GM18870 (cell line): ENCODE measurements at regions not wholly inside any gene's neighbourhood (a gene's known extent, or its start where the extent isn't known, plus 50 kb on each side); places are given as distances from the start of the nearest gene placed in this dataset.
"Not testable (repeated sequence)": the region's sequence is repeated elsewhere in the genome, so short reads cannot be mapped to it uniquely, and the experiment has no call there.

Source experiments
- ATAC-seq: cut with Tn5 transposase; IDR thresholded peaks from one replicate; pipeline ENCODE4 v1.9.1; 2021; ENCODE audit warnings: moderate library complexity; ENCODE audit not compliant: unreplicated experiment

DNA sequence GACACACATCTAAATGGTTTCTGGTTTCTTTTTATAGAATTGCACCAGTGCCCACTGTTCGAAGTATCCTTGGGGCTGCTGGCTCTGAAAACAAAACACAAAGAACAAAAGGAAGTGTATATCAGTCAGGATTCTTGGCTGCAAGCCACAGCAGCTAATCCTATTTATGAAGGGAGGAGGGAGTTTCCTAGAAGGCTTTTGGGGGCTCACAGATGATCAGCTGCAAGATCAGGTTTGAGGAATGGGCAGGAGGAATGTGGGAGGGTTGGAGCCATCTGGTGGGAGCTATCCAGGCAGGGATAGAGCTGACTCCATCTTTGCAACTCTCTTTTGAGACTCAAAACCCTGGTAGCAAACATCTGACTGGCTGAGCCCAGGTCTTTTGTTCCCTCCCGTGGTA, 118.3 kb upstream of the EEF2KMT start:
- ATAC-seq: no peak

- ATAC-seq: no peak
Measured at GRCh38 chr16:5214466-5214865, 116.9 kb upstream of the EEF2KMT start.

- not testable (repeated sequence) for ATAC-seq
Measured at GRCh38 chr16:5212501-5212900, 114.9 kb upstream of the EEF2KMT start.

DNA sequence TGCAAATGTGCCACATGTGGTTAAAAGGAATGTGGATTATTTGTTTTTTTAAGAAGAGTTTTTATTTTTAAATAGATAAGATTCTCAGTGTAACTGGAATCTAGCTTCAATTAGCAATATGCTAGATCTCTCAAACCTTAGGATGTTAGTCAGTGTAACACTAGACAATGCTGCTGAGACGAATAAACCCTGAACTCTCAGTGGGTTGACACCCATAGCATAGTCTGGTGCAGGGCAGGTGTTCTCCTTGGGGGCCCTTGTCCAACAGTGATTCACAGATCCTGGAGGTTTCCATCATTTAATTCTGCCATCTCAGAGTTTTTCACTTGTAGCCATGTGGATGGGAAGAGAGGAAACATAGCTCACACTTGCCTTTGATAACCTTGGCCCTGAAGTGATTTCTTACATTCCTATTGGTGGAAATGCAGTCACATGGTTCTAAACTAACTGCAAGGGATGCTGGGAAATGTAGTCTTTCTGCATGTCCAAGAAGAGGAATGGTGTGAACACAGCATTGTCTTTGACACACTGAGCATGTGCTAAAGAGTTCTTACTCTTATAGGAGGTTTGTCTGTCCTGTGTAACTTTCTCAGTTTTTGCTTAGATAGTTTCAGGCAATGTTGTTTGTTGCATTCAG, 110.4 kb upstream of the EEF2KMT start:
- not testable (repeated sequence) for ATAC-seq

- no peak for ATAC-seq
Measured at GRCh38 chr16:5207001-5207523, 109.5 kb upstream of the EEF2KMT start.

DNA sequence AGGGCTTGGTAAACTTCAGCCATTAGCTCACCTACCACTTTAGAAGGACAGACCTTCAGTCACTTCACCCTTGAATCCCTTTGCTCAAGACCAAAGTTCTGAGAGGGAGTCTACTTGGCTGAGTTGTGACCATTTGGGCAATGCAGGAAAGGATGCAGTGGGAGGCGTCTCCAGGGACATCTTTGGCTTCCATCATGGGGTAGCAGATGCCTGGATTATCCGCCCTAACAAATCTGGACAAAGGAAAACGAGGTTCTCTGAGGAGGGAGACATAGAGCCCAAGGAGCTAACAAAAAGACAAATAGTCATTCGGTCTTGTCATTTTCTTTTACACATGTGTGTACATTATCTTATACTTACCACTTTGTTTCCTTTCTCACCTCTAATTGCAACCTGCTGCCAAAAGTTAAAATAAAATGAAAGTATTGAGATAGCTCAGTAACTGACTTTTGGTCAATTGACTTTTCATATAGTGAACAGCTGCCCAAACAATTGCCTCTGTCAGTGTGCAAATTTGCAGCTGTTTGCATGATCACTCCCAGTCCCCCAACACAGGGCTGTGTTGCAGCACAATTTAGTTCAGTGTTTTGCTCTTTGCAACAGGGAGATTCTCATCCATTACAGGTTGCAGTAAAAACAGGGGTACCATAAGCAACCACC, 108.9 kb upstream of the EEF2KMT start:
- ATAC-seq: no peak

DNA sequence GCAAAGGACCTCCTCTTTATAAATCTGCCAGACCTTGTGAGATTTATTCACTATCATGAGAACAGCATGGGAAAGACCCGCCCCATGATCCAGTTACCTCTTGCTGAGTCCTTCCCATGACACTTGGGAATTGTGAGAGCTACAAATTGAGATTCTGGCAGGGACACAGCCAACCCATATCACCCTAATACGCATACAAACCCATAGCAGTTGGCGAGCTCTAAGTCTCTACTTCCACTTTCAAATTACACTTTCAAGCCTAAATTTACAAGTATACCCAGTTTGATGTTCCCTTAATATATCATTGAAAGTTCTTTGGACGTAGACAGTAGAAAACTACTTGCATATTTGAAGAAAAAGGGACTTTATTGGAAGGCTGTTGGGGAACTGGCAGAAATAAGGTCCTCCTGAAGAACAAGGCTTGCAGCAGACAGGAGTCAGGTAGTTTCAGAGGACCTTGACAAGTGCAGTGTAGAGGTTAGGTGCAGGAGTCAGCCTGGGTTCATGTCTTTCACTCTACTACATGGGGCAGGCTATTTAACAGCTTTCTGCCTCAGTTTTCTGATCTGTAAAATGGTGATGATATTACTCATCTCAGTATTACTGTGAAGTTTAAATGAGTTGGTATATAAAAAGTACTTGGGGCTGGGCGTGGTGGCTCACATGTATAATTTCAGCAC, 107.9 kb upstream of the EEF2KMT start:
- peak; percentile 52 for ATAC-seq

- not testable (repeated sequence) for ATAC-seq
Measured at GRCh38 chr16:5203675-5204074, 106.1 kb upstream of the EEF2KMT start.

DNA sequence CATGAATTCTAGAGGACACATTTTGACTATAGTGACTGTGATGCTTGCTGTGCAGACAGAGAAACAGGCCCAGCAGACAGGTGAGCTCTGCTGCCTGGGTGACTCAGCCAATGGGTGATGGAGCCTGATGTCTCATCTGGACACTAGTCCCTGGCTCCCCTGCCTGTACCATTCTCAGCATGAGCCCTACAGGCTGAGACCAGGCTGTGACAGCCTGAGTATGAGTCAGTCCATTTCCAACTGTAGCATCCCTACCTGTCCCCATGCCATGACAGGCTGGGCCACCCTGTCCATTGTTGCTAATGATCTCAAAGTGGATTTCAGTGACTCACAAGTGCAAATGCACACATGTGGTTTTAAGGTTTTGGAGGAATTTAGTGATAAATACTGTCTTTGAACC, 102.5 kb upstream of the EEF2KMT start:
- no peak for ATAC-seq

GRCh38 chr16:5196204-5196603, 98.6 kb upstream of the EEF2KMT start:
- ATAC-seq: peak; percentile 85

GRCh38 chr16:5193861-5194260, 96.3 kb upstream of the EEF2KMT start:
- no peak for ATAC-seq

- ATAC-seq: no peak
Measured at GRCh38 chr16:5188989-5189352, 91.4 kb upstream of the EEF2KMT start.

- ATAC-seq: no peak
Measured at GRCh38 chr16:5188318-5188988, 90.9 kb upstream of the EEF2KMT start.

- no peak for ATAC-seq
Measured at GRCh38 chr16:5187402-5187952, 89.9 kb upstream of the EEF2KMT start.

DNA sequence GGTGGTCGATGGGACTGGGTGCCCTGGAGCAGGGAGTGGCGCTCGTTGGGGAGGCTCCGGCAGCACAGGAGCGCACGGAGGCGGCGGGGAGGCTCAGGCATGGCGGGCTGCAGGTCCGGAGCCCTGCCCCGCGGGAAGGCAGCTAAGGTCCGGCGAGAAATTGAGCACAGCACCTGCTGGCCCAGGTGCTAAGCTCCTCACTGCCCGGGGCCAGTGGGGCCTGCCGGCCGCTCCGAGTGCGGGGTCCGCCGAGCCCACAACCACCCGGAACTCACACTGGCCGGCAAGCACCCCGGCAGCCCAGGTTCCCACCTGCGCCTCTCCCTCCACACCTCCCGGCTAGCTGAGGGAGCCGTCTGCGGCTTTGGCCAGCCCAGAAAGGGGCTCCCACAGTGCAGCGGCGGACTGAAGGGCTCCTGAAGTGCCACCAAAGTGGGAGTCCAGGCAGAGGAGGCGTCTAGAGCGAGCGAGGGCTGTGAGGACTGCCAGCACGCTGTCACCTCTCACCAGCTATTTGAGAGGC, 88.8 kb upstream of the EEF2KMT start:
- ATAC-seq: no peak

GRCh38 chr16:5176505-5176904, 78.9 kb upstream of the EEF2KMT start:
- no peak for ATAC-seq

GRCh38 chr16:5175266-5175665, 77.7 kb upstream of the EEF2KMT start:
- ATAC-seq: no peak

DNA sequence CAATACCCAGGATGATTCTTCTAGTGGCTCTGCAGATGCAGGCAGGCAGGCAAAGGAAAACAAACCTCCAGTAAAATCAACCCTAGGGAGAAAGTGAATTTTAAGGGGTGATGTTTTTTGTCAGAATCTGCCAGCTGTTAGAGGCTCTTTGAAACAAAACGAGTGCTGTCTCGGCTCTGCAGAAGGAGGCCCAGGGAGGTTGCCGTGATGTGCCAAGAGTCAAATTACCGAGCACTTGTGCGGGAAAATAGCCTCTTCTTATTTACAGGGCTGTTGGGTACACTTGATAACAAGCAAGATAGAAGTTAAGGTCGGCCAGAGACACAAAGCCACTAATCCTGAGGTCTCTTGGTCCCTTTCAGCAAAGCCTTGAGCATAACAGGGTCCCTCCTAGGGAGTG, 68.9 kb upstream of the EEF2KMT start:
- no peak for ATAC-seq

- not testable (repeated sequence) for ATAC-seq
Measured at GRCh38 chr16:5165429-5165828, 67.8 kb upstream of the EEF2KMT start.

DNA sequence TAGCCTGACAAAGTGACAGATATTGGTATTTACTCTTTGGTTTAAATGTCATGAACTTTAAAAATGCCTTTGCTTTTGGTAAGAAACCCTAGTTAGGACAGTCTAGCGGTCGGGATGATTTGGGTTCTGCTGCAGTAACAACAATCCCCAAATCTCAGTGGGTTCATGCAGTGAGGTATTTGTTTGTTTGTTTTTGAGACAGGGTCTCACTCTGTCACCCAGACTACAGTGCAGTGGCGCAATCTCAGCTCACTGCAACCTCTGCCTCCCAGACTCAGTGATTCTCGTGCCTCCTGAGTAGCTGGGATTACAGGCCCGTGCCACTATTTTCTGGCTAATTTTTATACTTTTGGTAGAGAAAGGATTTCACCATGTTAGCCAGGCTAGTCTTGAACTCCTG, 65.2 kb upstream of the EEF2KMT start:
- ATAC-seq: not testable (repeated sequence)

- ATAC-seq: not testable (repeated sequence)
Measured at GRCh38 chr16:5161888-5162287, 64.3 kb upstream of the EEF2KMT start.
